HCT116 (cell line): ENCODE measurements at regions not wholly inside any gene's neighbourhood (a gene's known extent, or its start where the extent isn't known, plus 50 kb on each side); places are given as distances from the start of the nearest gene placed in this dataset.

Experiments
- ATAC-seq: fragments of 200-7000 bp; cut with Tn5 transposase; 2 replicates; pipeline ENCODE4 v1.9.1; 2020; ENCODE audit warnings: mild to moderate bottlenecking, moderate library complexity
- BruUV-seq: library from RNA; stranded (reverse); fragments of 400-500 nt; replicated peaks from 2 replicates; lab custom pipeline; 2021; lab: Mats Ljungman, UMichigan
- CTCF ChIA-PET: fragments of 300-600 bp; sonication (Branson Sonifier 250); formaldehyde crosslinking; loops from one replicate; lab custom pipeline; 2021; ENCODE audit warnings: antibody characterized with exemption; lab: Charles Lee
- POLR2A ChIA-PET: fragments of 300-600, 350-600 bp; sonication (Branson Sonifier 250); formaldehyde crosslinking; loops from one replicate; lab custom pipeline; 2021; ENCODE audit warnings: antibody characterized with exemption; lab: Charles Lee
- RAD21 ChIA-PET, 2 experiments: fragments of 300-600 bp; sonication (Branson Sonifier 250); formaldehyde crosslinking; loops; one replicate each; lab custom pipeline; 2023; ENCODE audit warnings: low total read pairs in 2 of 2; ENCODE audit not compliant: uncharacterized antibody in 2 of 2, unreplicated experiment in 2 of 2, low non-redundant PET in 1 of 2; lab: Charles Lee
- DNase-seq: peaks from one replicate; pipeline ENCODE4 v3.0.0-alpha.2; 2010; ENCODE audit warnings: low read depth, low spot score
- H2AFZ ChIP-seq: fragments of 200-600 bp; shearing (Covaris generic), sonication (generic); 2 replicates; pipeline ENCODE4 v1.6.1; 2017; ENCODE audit warnings: low read depth, mixed run types, mixed read lengths, antibody characterized with exemption, low read length; ENCODE audit not compliant: poor library complexity, severe bottlenecking
- H3K27ac ChIP-seq: 2 replicates; pipeline ENCODE4 v1.5.1; 2012; ENCODE audit warnings: low read depth, low read length
- H3K27me3 ChIP-seq: fragments of 200-600 bp; sonication (generic); 2 replicates; pipeline ENCODE4 v1.6.1; 2016; ENCODE audit warnings: mixed run types, low read length, mixed read lengths; ENCODE audit not compliant: insufficient read depth
- H3K36me3 ChIP-seq, 2 experiments: fragments of 200-500 bp in 1 of 2; fragments of 200-600 bp in 1 of 2; sonication (Bioruptor generic) in 1 of 2; sonication (generic) in 1 of 2; 2 replicates each; pipeline versions ENCODE4 v1.5.1 to v1.6.1; 2014 to 2016; ENCODE audit warnings: low read length in 2 of 2, inconsistent platforms in 1 of 2, mixed read lengths in 1 of 2, mixed run types in 1 of 2; ENCODE audit not compliant: insufficient read depth in 2 of 2, control insufficient read depth in 1 of 2
- H3K4me1 ChIP-seq, 2 experiments: fragments of 200-600 bp in 1 of 2; sonication (generic) in 1 of 2; 2 replicates each; pipeline versions ENCODE4 v1.5.1 to v1.6.1; 2012 to 2017; ENCODE audit warnings: low read length in 2 of 2, inconsistent platforms in 1 of 2, mild to moderate bottlenecking in 1 of 2, mixed read lengths in 1 of 2, mixed run types in 1 of 2, moderate library complexity in 1 of 2; ENCODE audit not compliant: insufficient read depth in 2 of 2, control insufficient read depth in 1 of 2
- H3K4me2 ChIP-seq: fragments of 200-600 bp; sonication (generic); 2 replicates; pipeline ENCODE4 v1.6.1; 2017; ENCODE audit warnings: mixed run types, low read length, mixed read lengths
- H3K4me3 ChIP-seq, 2 experiments: fragments of 200-600 bp in 1 of 2; sonication (generic) in 1 of 2; replicated peaks in 1 of 2; 2 replicates each; pipeline ENCODE4 v1.5.1; 2011 to 2016; ENCODE audit warnings: low read length in 2 of 2, control low read depth in 1 of 2, low read depth in 1 of 2, mild to moderate bottlenecking in 1 of 2, mixed read lengths in 1 of 2, mixed run types in 1 of 2
- H3K79me2 ChIP-seq: fragments of 200-600 bp; sonication (generic); 2 replicates; pipeline ENCODE4 v1.6.1; 2017; ENCODE audit warnings: mild to moderate bottlenecking, mixed run types, low read length, moderate library complexity, mixed read lengths; ENCODE audit not compliant: insufficient read depth
- H3K9ac ChIP-seq: fragments of 200-600 bp; sonication (generic); 2 replicates; pipeline ENCODE4 v1.6.1; 2016; ENCODE audit warnings: low read length, mixed read lengths
- H3K9me2 ChIP-seq: fragments of 200-600 bp; sonication (generic), shearing (Covaris generic); 2 replicates; pipeline ENCODE4 v1.6.1; 2017; ENCODE audit warnings: mixed run types, mild to moderate bottlenecking, moderate library complexity; ENCODE audit not compliant: insufficient read depth
- H3K9me3 ChIP-seq, 2 experiments: fragments of 200-500 bp in 1 of 2; fragments of 200-600 bp in 1 of 2; sonication (Bioruptor generic) in 1 of 2; sonication (generic) in 1 of 2; 2 replicates each; pipeline ENCODE4 v1.6.1; 2014 to 2017; ENCODE audit warnings: low read length in 2 of 2, mixed read lengths in 2 of 2, inconsistent platforms in 1 of 2, low read depth in 1 of 2, mild to moderate bottlenecking in 1 of 2, mixed run types in 1 of 2, moderate library complexity in 1 of 2; ENCODE audit not compliant: control insufficient read depth in 1 of 2, insufficient read depth in 1 of 2
- H4K20me1 ChIP-seq: fragments of 200-600 bp; sonication (generic), shearing (Covaris generic); 2 replicates; pipeline ENCODE4 v1.6.1; 2017; ENCODE audit warnings: mixed run types, mild to moderate bottlenecking, moderate library complexity; ENCODE audit not compliant: insufficient read depth
- ATF3 ChIP-seq: IDR thresholded peaks from 2 replicates; pipeline ENCODE4 v1.6.1; 2012
- CBX3 ChIP-seq: IDR thresholded peaks from 2 replicates; pipeline ENCODE4 v1.6.1; 2012; ENCODE audit warnings: low read depth
- CEBPB ChIP-seq: IDR thresholded peaks from 2 replicates; pipeline ENCODE4 v1.6.1; 2012; ENCODE audit warnings: low read depth
- CTCF ChIP-seq, 3 experiments: fragments of 200-600 bp in 1 of 3; sonication (generic) in 1 of 3; IDR thresholded peaks in 2 of 3; conservative IDR thresholded peaks in 1 of 3; 2 replicates each; pipeline ENCODE4 v1.5.1; 2012 to 2017; ENCODE audit warnings: low read depth in 2 of 3, low read length in 2 of 3, antibody characterized with exemption in 1 of 3, borderline replicate concordance in 1 of 3, control low read depth in 1 of 3, mild to moderate bottlenecking in 1 of 3, mixed read lengths in 1 of 3, mixed run types in 1 of 3, moderate library complexity in 1 of 3; ENCODE audit not compliant: insufficient read depth in 1 of 3
- EGR1 ChIP-seq: IDR thresholded peaks from 2 replicates; pipeline ENCODE4 v1.6.1; 2012; ENCODE audit warnings: low read depth
- ELF1 ChIP-seq: IDR thresholded peaks from 2 replicates; pipeline ENCODE4 v1.6.1; 2012; ENCODE audit warnings: low read depth, borderline replicate concordance
- EZH2 ChIP-seq: fragments of 200-600 bp; sonication (generic); IDR thresholded peaks from 2 replicates; pipeline ENCODE4 v1.6.1; 2017; ENCODE audit warnings: antibody characterized with exemption, mixed run types
- EZH2phosphoT487 ChIP-seq: fragments of 200-600 bp; IDR thresholded peaks from 2 replicates; pipeline ENCODE4 v1.6.1; 2018; ENCODE audit warnings: antibody characterized with exemption, borderline replicate concordance
- JUND ChIP-seq: IDR thresholded peaks from 2 replicates; pipeline ENCODE4 v1.6.1; 2012
- MAX ChIP-seq: IDR thresholded peaks from 2 replicates; pipeline ENCODE4 v1.6.1; 2012
- POLR2AphosphoS5 ChIP-seq: IDR thresholded peaks from 2 replicates; pipeline ENCODE4 v1.6.1; 2011; ENCODE audit warnings: mild to moderate bottlenecking, low read depth, low read length, moderate library complexity
- RAD21 ChIP-seq: IDR thresholded peaks from 2 replicates; pipeline ENCODE4 v1.6.1; 2012; ENCODE audit warnings: low read depth, mild to moderate bottlenecking
- SIN3A ChIP-seq: IDR thresholded peaks from 2 replicates; pipeline ENCODE4 v1.6.1; 2012; ENCODE audit warnings: low read depth
- SP1 ChIP-seq: IDR thresholded peaks from 2 replicates; pipeline ENCODE4 v1.6.1; 2012; ENCODE audit warnings: low read depth
- SRF ChIP-seq: IDR thresholded peaks from 2 replicates; pipeline ENCODE4 v1.6.1; 2012; ENCODE audit warnings: low read depth
- TCF7L2 ChIP-seq: IDR thresholded peaks from 2 replicates; pipeline ENCODE4 v1.7.0; 2011; ENCODE audit warnings: borderline replicate concordance, inconsistent platforms; ENCODE audit not compliant: insufficient read depth, insufficient read length; ENCODE audit errors: extremely low read depth
- YY1 ChIP-seq: IDR thresholded peaks from 2 replicates; pipeline ENCODE4 v1.6.1; 2011; ENCODE audit warnings: low read length, low read depth, moderate library complexity, mild to moderate bottlenecking; ENCODE audit not compliant: insufficient replicate concordance; ENCODE audit errors: extremely low read depth
- ZFX ChIP-seq: fragments of 450-650 bp; IDR thresholded peaks from 2 replicates; pipeline ENCODE4 v1.6.1; 2017
- ZNF274 ChIP-seq: fragments of 200-500 bp; sonication (Bioruptor generic); IDR thresholded peaks from 2 replicates; pipeline ENCODE4 v1.6.1; 2014; ENCODE audit warnings: mild to moderate bottlenecking, low read depth, low read length, inconsistent platforms
- intact Hi-C: fragments of 100-400 bp; cut with micrococcal nuclease; formaldehyde crosslinking; loops from 2 replicates; pipeline ENCODE4 v1.10.0; 2022

- TF ChIP-seq JUND: no peak
- TF ChIP-seq SP1: no peak
- no peak for TF ChIP-seq ELF1
- no peak for TF ChIP-seq YY1
- TF ChIP-seq CEBPB: no peak
- no peak for TF ChIP-seq CBX3
- no peak for TF ChIP-seq EZH2phosphoT487
- TF ChIP-seq POLR2AphosphoS5: no peak
- no peak for TF ChIP-seq EGR1
- no peak for TF ChIP-seq MAX
- TF ChIP-seq SRF: no peak
- ATAC-seq: no peak
Measured at GRCh38 chr6:44739181-44739580, 351.7 kb downstream of the CDC5L start.

GRCh38 chr6:44740566-44741120, 353.1 kb downstream of the CDC5L start:
- Histone ChIP-seq H3K4me3 (no peak overlapping the region), H3K4me1 (no peaks in the 10 kb centered on the region), H3K79me2 (no peaks in the 10 kb centered on the region), H3K9ac (no peak overlapping the region)
- RAD21 ChIA-PET: no interaction called here
- POLR2A ChIA-PET: no interaction called here
- no peak for DNase-seq
- TF ChIP-seq ELF1 (no peak), TCF7L2 (no peak), JUND (no peak), ATF3 (no peak), ZFX (no peak), CEBPB (no peak), POLR2AphosphoS5 (no peak), EZH2 (no peak), ZNF274 (no peak), RAD21 (no peak), CTCF (IDR thresholded peaks at IDR 0.05 in 2 of 3, conservative IDR thresholded peaks at IDR 0.05 in 1 of 3; ENCODE audit: borderline replicate concordance in 1 of 3, insufficient read depth in 1 of 3, low read depth in 2 of 3, low read length in 2 of 3) (no peak), MAX (no peak), SIN3A (no peak), EZH2phosphoT487 (no peak)
- TF ChIP-seq, all 23 proteins: peak for 0
- H3K27me3 ChIP-seq: peaks cover 4% of the 10 kb centered on the region; the same call in 1 of the 2 replicates
- intact Hi-C loops: no loop called here
- no peak overlapping the region for H2AFZ ChIP-seq
- H3K27ac ChIP-seq: no peak overlapping the region
- H3K36me3 ChIP-seq: no peaks in the 10 kb centered on the region
- H3K4me2 ChIP-seq: no peak overlapping the region
- no peaks in the 10 kb centered on the region for H3K9me2 ChIP-seq
- H3K9me3 ChIP-seq: no peaks in the 10 kb centered on the region
- no peaks in the 10 kb centered on the region for H4K20me1 ChIP-seq
- BruUV-seq: no TSS peak
- ATAC-seq: no peak
- CTCF ChIA-PET: no interaction called here

More at GRCh38 chr6:44739181-44739580, 351.7 kb downstream of the CDC5L start:
- Histone ChIP-seq H3K27ac (no peak overlapping the region), H2AFZ (no peak overlapping the region), H3K4me3 (no peak overlapping the region), H3K4me1 (no peaks in the 10 kb centered on the region), H3K9me2 (no peaks in the 10 kb centered on the region), H3K9ac (no peak overlapping the region), H3K9me3 (no peaks in the 10 kb centered on the region), H3K27me3 (peaks cover 4% of the 10 kb centered on the region; the same call in 1 of the 2 replicates), H4K20me1 (no peaks in the 10 kb centered on the region), H3K36me3 (no peaks in the 10 kb centered on the region), H3K79me2 (no peaks in the 10 kb centered on the region), H3K4me2 (no peak overlapping the region)
- POLR2A ChIA-PET: no interaction called here
- CTCF ChIA-PET: no interaction called here
- intact Hi-C loops: no loop called here
- BruUV-seq: no TSS peak
- RAD21 ChIA-PET: no interaction called here
- DNase-seq: no peak
